ENCODE measurements at regions not wholly inside any gene's neighbourhood (a gene's known extent, or its start where the extent isn't known, plus 50 kb on each side); places are given as distances from the start of the nearest gene placed in this dataset.

GRCh38 chr1:4146614-4147013, 246.5 kb upstream of the C1orf174 start:
- no peak for DNase-seq

GRCh38 chr1:4147509-4147908, 247.4 kb upstream of the C1orf174 start:
- DNase-seq = no peak

- DNase-seq = no peak
Measured at GRCh38 chr1:4149281-4149680, 249.2 kb upstream of the C1orf174 start.

GRCh38 chr1:4149831-4150230, 249.8 kb upstream of the C1orf174 start:
- DNase-seq = no peak

GRCh38 chr1:4150262-4150661, 250.2 kb upstream of the C1orf174 start:
- DNase-seq = no peak

GRCh38 chr1:4152266-4152665, 252.2 kb upstream of the C1orf174 start:
- DNase-seq = no peak

GRCh38 chr1:4153571-4153970, 253.5 kb upstream of the C1orf174 start:
- DNase-seq = no peak

GRCh38 chr1:4156241-4156973, 256.3 kb upstream of the C1orf174 start:
- DNase-seq = no peak

- DNase-seq = no peak
Measured at GRCh38 chr1:4160181-4160580, 260.1 kb upstream of the C1orf174 start.

- no peak for DNase-seq
Measured at GRCh38 chr1:4161366-4162006, 261.4 kb upstream of the C1orf174 start.

GRCh38 chr1:4164965-4165364, 264.9 kb upstream of the C1orf174 start:
- no peak for DNase-seq

- DNase-seq = no peak
Measured at GRCh38 chr1:4165686-4166300, 265.7 kb upstream of the C1orf174 start.

- DNase-seq = no peak
Measured at GRCh38 chr1:4166713-4167112, 266.6 kb upstream of the C1orf174 start.

- no peak for DNase-seq
Measured at GRCh38 chr1:4169991-4170390, 269.9 kb upstream of the C1orf174 start.

GRCh38 chr1:4170548-4171340, 270.7 kb upstream of the C1orf174 start:
- no peak for DNase-seq

GRCh38 chr1:4171480-4172450, 271.7 kb upstream of the C1orf174 start:
- peak; percentile 44 for DNase-seq

- peak; percentile 76 for DNase-seq
Measured at GRCh38 chr1:4172644-4173599, 272.9 kb upstream of the C1orf174 start.

GRCh38 chr1:4173731-4174130, 273.7 kb upstream of the C1orf174 start:
- no peak for DNase-seq

GRCh38 chr1:4174291-4175200, 274.5 kb upstream of the C1orf174 start:
- DNase-seq = no peak

Data from NCI-H1694 treated with DMSO at 0.1 percent for 48 hours (cell line).